ENCODE measurements at regions not wholly inside any gene's neighbourhood (a gene's known extent, or its start where the extent isn't known, plus 50 kb on each side); places are given as distances from the start of the nearest gene placed in this dataset.
"Not testable (repeated sequence)": the region's sequence is repeated elsewhere in the genome, so short reads cannot be mapped to it uniquely, and the experiment has no call there.

- no peak for DNase-seq
Measured at GRCh38 chrX:77143907-77144306, 303.3 kb upstream of the FGF16 start.

DNA sequence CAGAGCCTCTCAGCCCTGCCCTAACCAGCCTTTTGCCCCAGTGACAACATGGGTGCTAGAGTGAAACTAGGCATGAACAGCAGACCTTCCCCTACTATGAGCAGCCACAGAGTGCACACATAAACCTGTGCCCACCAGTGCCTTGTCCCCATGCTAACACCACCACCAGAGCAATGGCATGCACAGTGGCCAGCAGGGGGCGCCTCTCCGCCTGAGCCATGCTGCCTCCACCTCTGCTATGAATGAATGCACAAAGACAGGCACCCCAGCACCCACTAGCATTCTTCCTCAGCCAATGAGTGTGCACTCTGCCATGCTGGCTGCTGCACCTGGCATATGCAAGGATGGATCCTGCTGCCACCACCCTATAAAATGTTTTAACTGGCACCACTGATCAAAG lies 286.9 kb upstream of the FGF16 start:
- peak in 3 of 51 donors; percentile 0 to 2 (median 1) for DNase-seq

DNA sequence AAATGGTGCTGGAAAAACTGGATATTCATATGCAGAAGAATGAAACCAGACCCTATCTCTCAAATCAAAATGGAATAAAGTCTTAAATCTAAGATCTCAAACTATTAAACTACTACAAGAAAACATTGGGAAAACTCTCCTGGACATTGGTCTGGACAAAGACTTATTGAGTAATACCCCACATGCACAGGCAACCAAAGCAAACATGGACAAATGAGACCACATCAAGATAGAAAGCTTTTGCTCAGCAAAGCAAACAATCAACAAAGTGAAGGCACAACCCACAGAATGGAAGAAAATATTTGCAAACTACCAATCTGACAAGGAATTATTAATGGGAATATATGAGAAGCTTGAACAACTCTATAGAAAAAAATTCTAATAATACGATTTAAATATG lies 284.4 kb upstream of the FGF16 start:
- DNase-seq, result no peak

- no peak for DNase-seq
Measured at GRCh38 chrX:77167993-77168392, 279.2 kb upstream of the FGF16 start.

- DNase-seq, result no peak
Measured at GRCh38 chrX:77174680-77175519, 272.3 kb upstream of the FGF16 start.

DNA sequence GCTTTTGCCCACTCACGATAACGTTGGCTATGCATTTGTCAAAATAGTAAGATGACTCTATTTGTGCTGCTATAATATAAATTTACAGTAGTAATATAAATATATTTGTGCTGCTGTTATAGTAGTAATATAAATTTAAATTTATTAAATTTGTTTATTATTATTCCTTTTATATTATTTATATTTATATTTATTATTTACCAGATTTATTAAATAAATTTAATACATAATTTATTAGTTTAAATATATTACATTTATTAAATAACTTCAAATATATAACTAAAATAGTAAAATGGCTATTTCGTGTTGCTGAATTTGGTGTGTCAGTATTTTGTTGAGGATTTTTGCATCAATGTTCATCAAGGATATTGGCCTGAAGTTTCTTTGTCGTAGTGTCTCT lies 246.5 kb upstream of the FGF16 start:
- no peak for DNase-seq

- DNase-seq, result no peak
Measured at GRCh38 chrX:77223046-77223445, 224.1 kb upstream of the FGF16 start.

DNA sequence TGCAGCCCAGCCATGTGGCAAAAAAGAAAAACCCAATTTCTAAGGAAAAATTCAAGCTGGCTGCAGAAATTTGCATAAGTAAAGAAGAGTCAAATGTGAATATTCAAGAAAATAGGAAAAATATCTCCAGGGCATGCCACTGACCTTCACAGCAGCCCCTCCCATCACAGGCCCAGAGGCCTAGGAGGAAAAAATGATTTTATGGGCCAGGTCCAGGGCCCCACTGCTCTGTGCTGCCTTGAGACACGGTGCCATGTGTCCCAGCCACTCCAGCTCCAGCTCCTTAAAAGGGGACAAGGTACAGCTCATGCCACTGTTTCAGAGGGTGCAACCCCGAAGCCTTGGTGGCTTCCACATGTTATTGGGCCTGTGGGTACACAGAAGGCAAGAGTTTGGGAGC lies 182.7 kb upstream of the FGF16 start:
- DNase-seq, result no peak

DNA sequence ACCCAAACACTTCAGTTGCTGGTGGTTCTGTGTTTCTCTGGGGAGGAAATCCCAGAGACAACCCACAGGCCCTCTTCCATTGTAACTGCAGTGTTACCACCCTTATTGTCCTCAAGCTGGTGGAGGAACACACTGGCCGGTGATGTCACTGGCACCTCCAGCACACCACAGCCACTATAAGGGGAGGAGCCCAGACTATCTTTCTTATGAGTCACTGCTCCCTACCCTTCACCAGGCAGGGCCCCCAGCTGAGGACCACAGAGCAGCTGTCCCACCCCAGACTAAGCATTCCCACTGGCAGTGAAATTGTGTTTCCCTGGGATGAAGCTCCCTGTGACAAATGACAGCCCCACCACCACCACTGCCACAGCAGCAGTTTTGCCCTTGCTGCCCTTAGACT lies 171.8 kb upstream of the FGF16 start:
- DNase-seq, result no peak

DNA sequence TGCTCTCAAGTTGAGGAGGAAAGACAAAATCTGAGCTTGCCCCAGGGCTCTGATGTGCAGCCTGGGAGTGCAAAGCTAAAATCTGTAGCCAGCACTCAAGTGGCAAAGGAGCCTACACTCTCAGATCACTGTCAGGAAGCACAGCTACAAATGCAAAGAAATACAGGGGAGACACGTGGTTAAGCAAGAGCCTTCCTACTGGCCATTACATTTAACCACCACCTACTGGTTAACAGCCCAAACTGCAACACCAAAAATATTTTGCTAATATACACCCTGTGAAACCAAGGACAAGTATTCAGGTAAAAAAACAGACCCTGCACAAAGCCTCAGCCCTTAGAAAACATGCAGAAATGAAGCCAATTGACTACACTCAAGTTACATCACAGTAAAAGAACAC lies 170.4 kb upstream of the FGF16 start:
- no peak for DNase-seq

GRCh38 chrX:77277911-77278310 lies 169.3 kb upstream of the FGF16 start:
- no peak for DNase-seq

DNA sequence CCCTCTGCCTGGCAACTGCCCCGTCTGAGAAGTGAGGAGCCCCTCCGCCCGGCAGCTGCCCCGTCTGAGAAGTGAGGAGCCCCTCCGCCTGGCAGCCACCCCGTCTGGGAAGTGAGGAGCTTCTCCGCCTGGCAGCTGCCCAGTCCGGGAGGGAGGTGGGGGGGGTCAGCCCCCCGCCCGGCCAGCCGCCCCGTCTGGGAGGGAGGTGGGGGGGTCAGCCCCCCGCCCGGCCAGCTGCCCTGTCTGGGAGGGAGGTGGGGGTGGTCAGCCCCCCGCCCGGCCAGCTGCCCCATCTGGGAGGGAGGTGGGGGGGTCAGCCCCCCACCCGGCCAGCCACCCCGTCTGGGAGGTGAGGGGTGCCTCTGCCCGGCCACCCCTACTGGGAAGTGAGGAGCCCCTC lies 167.8 kb upstream of the FGF16 start:
- not testable (repeated sequence) for DNase-seq

- DNase-seq, result no peak
Measured at GRCh38 chrX:77293331-77293995, 153.7 kb upstream of the FGF16 start.

DNA sequence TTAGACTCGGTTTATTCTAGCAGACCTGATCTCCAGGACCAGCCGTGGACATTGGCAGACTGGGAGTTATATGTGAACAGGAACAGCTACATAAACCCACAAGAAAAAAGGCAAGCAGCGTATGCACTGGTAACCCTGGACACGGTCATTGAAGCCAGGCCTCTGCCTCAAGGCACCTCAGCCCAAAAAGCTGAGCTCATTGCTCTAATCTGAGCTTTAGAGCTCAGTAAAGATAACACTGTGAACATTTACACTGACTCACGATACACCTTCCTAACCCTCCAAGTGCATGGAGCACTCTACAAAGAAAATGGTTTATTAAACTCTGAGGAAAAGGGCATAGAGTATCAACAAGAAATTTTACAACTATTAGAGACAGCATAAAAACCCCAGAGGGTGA lies 148.9 kb upstream of the FGF16 start:
- no peak for DNase-seq

GRCh38 chrX:77298790-77299189 lies 148.4 kb upstream of the FGF16 start:
- no peak for DNase-seq

DNA sequence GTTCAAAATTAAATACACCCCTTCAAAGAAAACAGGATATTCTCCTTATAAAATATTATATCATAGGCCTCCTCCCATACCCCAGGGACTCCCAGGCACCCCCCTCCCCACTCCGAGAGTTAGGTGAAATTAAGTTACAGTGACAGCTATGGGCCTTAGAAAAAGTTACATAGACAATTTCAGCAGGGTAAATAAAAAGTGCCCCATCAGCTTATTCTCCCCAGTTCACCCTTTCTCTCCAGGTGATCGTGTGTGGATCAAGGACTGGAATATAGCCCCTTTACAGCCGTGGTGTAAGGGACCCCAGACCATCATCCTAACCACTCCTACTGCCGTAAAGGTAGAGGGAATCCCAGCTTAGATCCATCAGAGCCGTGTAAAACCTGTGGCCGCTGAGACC lies 147.6 kb upstream of the FGF16 start:
- DNase-seq, result no peak

DNA sequence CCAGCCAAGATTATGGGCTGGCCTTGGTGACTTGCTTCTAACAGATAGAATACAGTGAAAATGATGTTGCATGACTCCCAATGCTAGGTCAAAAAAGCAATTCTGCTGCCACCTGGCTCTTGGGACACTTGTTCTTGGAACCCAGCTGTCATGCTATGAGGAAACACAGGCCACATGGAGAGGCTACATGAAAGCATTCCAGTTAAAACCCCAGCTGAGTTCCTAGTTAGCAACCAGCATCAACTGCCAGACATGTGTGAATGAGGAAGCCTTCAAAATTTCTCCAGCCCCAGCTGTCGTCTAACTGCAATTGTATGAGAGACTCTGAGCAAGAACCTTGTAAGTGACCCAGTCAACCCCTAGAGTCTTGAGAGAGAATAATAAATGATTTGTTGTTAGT lies 105.2 kb upstream of the FGF16 start:
- no peak for DNase-seq

GRCh38 chrX:77346859-77347258 lies 100.3 kb upstream of the FGF16 start:
- no peak for DNase-seq

DNA sequence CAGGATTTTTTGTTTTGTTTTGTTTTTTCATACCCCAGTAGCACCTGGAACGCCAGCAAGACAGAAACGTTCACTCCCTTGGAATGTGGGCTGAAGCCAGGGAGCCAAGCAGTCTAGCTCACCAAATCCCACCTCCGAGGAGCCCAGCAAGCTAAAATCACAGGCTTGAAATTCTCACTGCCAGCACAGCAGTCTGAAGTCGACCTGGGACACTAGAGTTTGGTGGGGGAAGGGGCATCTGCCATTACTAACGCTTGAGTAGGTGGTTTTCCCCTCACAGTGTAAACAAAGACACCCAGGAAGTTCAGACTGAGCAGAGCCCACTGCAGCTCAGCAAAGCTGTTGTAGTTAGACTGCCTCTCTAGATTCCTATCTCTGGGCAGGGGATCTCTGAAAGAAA lies 99.6 kb upstream of the FGF16 start:
- no peak for DNase-seq

GRCh38 chrX:77389891-77390290 lies 57.3 kb upstream of the FGF16 start:
- DNase-seq, result no peak

DNA sequence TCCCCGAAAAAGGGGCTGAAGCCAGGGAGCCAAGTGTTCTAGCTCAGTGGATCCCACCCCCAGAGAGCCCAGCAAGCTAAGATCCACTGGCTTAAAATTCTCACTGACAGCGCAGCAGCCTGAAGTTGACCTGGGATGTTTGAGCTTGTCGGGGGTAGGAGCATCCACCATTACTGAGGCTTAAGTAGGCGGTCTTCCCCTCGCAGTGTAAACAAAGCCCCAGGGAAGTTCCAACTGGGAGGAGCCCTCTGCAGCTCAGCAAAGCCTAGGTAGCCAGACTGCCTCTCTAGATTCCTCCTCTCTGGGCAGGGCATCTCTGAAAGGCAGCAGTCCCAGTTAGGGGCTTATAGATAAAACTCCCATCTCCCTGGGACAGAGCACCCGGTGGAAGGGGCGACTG lies 56.8 kb upstream of the FGF16 start:
- not testable (repeated sequence) for DNase-seq

GRCh38 chrX:77396781-77397180 lies 50.4 kb upstream of the FGF16 start:
- DNase-seq, result no peak
